A549 (cell line): ENCODE measurements at regions not wholly inside any gene's neighbourhood (a gene's known extent, or its start where the extent isn't known, plus 50 kb on each side); places are given as distances from the start of the nearest gene placed in this dataset.

ENCODE experiments used
- ATAC-seq, 2 experiments: fragments of 200-7000 bp in 1 of 2; fragments of >200 bp in 1 of 2; cut with Nextera tagmentation in 1 of 2; cut with Tn5 transposase in 1 of 2; 3 replicates each; pipeline versions ENCODE4 v1.8.0 to v1.9.1; 2018 to 2020; ENCODE audit warnings: mild to moderate bottlenecking in 1 of 2, moderate library complexity in 1 of 2
- CTCF ChIA-PET: fragments of 300-600 bp; sonication (Branson Sonifier 250); formaldehyde crosslinking; extraction: SDS; loops from one replicate; lab custom pipeline; 2021; ENCODE audit warnings: antibody characterized with exemption, inconsistent platforms; lab: Yijun Ruan, JAX
- POLR2A ChIA-PET: fragments of 350-600 bp; formaldehyde crosslinking; extraction: SDS; loops from one replicate; lab custom pipeline; 2021; ENCODE audit warnings: antibody characterized with exemption, inconsistent platforms; lab: Yijun Ruan, JAX
- DNase-seq, 2 experiments: peaks; one replicate each; pipeline versions ENCODE4 v3.0.0 to v3.0.0-alpha.2; 2011 to 2016; ENCODE audit warnings: low read depth in 1 of 2, low spot score in 1 of 2
- FAIRE-seq: peaks from 2 replicates; lab custom pipeline; 2011; peaks lifted over from hg19 to GRCh38; lab: Jason Lieb, UNC
- H3K27ac ChIP-seq, 2 experiments: fragments of >200 bp; sonication (Bioruptor Twin); formaldehyde crosslinking; 3 replicates each; pipeline ENCODE4 v1.5.1; 2016 to 2017
- H3K4me1 ChIP-seq: fragments of >200 bp; sonication (Bioruptor Twin); formaldehyde crosslinking; 3 replicates; pipeline ENCODE4 v1.6.1; 2016
- H3K4me2 ChIP-seq: fragments of >200 bp; sonication (Bioruptor Twin); formaldehyde crosslinking; 3 replicates; pipeline ENCODE4 v1.6.1; 2016
- H3K4me3 ChIP-seq: fragments of >200 bp; sonication (Bioruptor Twin); formaldehyde crosslinking; 3 replicates; pipeline ENCODE4 v1.5.1; 2016
- H3K9me3 ChIP-seq: fragments of >200 bp; sonication (Bioruptor Twin); formaldehyde crosslinking; 3 replicates; pipeline ENCODE4 v1.6.1; 2016
- BHLHE40 ChIP-seq: IDR thresholded peaks from 2 replicates; pipeline ENCODE4 v1.6.1; 2012; ENCODE audit warnings: low read depth, low read length, inconsistent platforms
- CBX2 ChIP-seq: fragments of 200-600 bp; sonication (generic); IDR thresholded peaks from 2 replicates; pipeline ENCODE4 v1.6.1; 2016; ENCODE audit warnings: low read depth, mild to moderate bottlenecking, borderline replicate concordance
- CBX8 ChIP-seq: fragments of 200-600 bp; sonication (generic); IDR thresholded peaks from 2 replicates; pipeline ENCODE4 v1.6.1; 2016
- CEBPB ChIP-seq, 2 experiments: fragments of >200 bp in 1 of 2; sonication (Bioruptor Twin) in 1 of 2; formaldehyde crosslinking in 1 of 2; IDR thresholded peaks; 2 replicates each; pipeline ENCODE4 v1.6.1; 2012 to 2016
- EP300 ChIP-seq, 2 experiments: fragments of >200 bp; sonication (Bioruptor Twin); formaldehyde crosslinking; IDR thresholded peaks; 2 replicates in 1 of 2; 3 replicates in 1 of 2; pipeline ENCODE4 v1.6.1; 2016 to 2017
- ESRRA ChIP-seq: fragments of 150-350 bp; IDR thresholded peaks from 2 replicates; pipeline ENCODE4 v1.6.1; 2014; ENCODE audit warnings: mild to moderate bottlenecking, low read length, borderline replicate concordance
- GATA3 ChIP-seq: IDR thresholded peaks from 2 replicates; pipeline ENCODE4 v1.6.1; 2012; ENCODE audit warnings: borderline replicate concordance
- HDAC2 ChIP-seq: fragments of 200-600 bp; sonication (generic); IDR thresholded peaks from 2 replicates; pipeline ENCODE4 v1.6.1; 2016
- HEYL ChIP-seq: fragments of 250-450 bp; sonication (Bioruptor Pico); IDR thresholded peaks from 2 replicates; pipeline ENCODE4 v1.8.0; 2021; ENCODE audit warnings: mild to moderate bottlenecking, moderate library complexity
- HOXA7 ChIP-seq: fragments of 250-450 bp; sonication (Bioruptor Pico); IDR thresholded peaks from 2 replicates; pipeline ENCODE4 v1.5.0; 2020; ENCODE audit warnings: mild to moderate bottlenecking, moderate library complexity
- HOXB13 ChIP-seq: fragments of 250-450 bp; sonication (Bioruptor Pico); IDR thresholded peaks from 2 replicates; pipeline ENCODE4 v1.5.0; 2020; ENCODE audit warnings: low read depth, mild to moderate bottlenecking, moderate library complexity
- KDM5A ChIP-seq: fragments of 200-600 bp; sonication (generic); IDR thresholded peaks from 2 replicates; pipeline ENCODE4 v1.6.1; 2016; ENCODE audit warnings: antibody characterized with exemption, mild to moderate bottlenecking
- MAZ ChIP-seq: fragments of 150-350 bp; IDR thresholded peaks from 2 replicates; pipeline ENCODE4 v1.6.1; 2014; ENCODE audit warnings: antibody characterized with exemption, low read depth, low read length, borderline replicate concordance
- NFE2L2 ChIP-seq: fragments of 150-350 bp; conservative IDR thresholded peaks from 2 replicates; pipeline ENCODE4 v1.6.1; 2014; ENCODE audit warnings: low read length
- POLR2AphosphoS2 ChIP-seq: conservative IDR thresholded peaks from 2 replicates; pipeline ENCODE4 v1.6.1; 2012; ENCODE audit warnings: low read length, improper control_type of control experiment, inconsistent platforms
- RAD21 ChIP-seq, 2 experiments: fragments of >200 bp in 1 of 2; sonication (Bioruptor Twin) in 1 of 2; formaldehyde crosslinking in 1 of 2; IDR thresholded peaks in 1 of 2; conservative IDR thresholded peaks in 1 of 2; 2 replicates in 1 of 2; 3 replicates in 1 of 2; pipeline ENCODE4 v1.6.1; 2012 to 2018; ENCODE audit warnings: inconsistent platforms in 1 of 2
- RFX5 ChIP-seq: fragments of 450-650 bp; IDR thresholded peaks from 2 replicates; pipeline ENCODE4 v1.7.1; 2014; ENCODE audit warnings: antibody characterized with exemption, mild to moderate bottlenecking, moderate library complexity
- ZFP36 ChIP-seq: fragments of 450-650 bp; IDR thresholded peaks from 2 replicates; pipeline ENCODE4 v1.6.1; 2014; ENCODE audit warnings: borderline replicate concordance; ENCODE audit not compliant: partially characterized antibody
- ZNF302 ChIP-seq: fragments of 250-450 bp; sonication (Bioruptor Pico); IDR thresholded peaks from 2 replicates; pipeline ENCODE4 v1.9.0; 2021; ENCODE audit warnings: inconsistent platforms, mild to moderate bottlenecking, moderate library complexity
- WGBS: methylation state at CpG from one replicate; pipeline ENCODE4 v1.1.6; 2017; ENCODE audit errors: missing lambda C conversion rate; 5-methylcytosine and 5-hydroxymethylcytosine counted together
- TF ChIP-seq, protein P1 (sequence below): IDR thresholded peaks from 2 replicates; pipeline ENCODE4 v1.6.1; 2012; ENCODE audit warnings: low read depth, borderline replicate concordance
- TF ChIP-seq, protein P2 (sequence below): fragments of 250-450 bp; sonication (Bioruptor Pico); IDR thresholded peaks from 2 replicates; pipeline ENCODE4 v1.5.0; 2020; ENCODE audit warnings: low read depth, mild to moderate bottlenecking, moderate library complexity
- TF ChIP-seq, protein P3 (sequence below): fragments of 250-450 bp; sonication (Bioruptor Pico); IDR thresholded peaks from 2 replicates; pipeline ENCODE4 v1.5.0; 2021; ENCODE audit warnings: mild to moderate bottlenecking, moderate library complexity, borderline replicate concordance

DNA sequence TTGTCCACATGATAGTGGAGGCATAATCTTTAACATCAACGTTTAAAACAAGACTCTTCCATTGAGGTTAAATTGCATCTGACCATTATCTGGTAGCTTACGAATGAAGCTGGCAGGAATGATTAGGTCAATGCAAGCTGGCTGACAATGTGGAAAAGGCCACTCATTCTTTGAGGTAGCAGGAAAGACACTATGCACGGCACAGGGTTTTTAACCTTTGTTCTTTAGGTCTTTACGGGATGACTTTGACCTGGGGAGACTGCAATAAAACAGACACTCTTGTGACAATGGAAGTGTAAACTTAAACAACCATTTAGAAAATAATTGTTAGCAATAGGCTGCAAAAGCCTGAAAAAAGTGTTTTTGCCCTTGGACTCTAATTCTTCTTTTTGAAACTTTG, 193.8 kb upstream of the FOXD3 start:
- FAIRE-seq = no peak

DNA sequence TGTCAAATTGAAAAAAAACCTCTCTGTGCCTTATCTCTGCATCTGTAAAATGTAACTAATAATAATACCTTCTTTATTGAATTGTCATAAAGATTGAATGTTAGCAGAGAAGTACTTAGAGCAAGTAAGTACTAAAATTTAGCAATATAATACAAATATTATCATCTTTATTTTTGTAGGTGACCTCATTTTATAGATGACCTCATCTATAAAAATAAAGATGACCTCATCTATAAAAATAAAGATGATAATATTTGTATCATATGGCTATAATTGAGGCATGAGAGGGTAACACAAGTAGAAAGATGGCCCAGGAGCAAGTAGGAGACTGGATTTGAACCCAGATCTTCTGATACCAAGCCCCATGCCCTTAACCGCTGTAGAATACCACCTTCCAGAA, 193.2 kb upstream of the FOXD3 start:
- TF ChIP-seq CEBPB (IDR thresholded peaks at IDR 0.05) (no peak), KDM5A (no peak), HDAC2 (no peak)
- TF ChIP-seq, all 56 proteins: peak for 0
- no peak overlapping the region for H3K27ac ChIP-seq
- H3K4me2 ChIP-seq = no peak overlapping the region
- ChIA-PET CTCF (no interaction called here), POLR2A (no interaction called here)
- no peak for FAIRE-seq
- WGBS = 44% methylated on average over 1 of the region's 1 CpG
- no peaks in the 10 kb centered on the region for H3K9me3 ChIP-seq
- no peak for ATAC-seq
- no peak for DNase-seq
- H3K4me1 ChIP-seq = no peaks in the 10 kb centered on the region
- no peak overlapping the region for H3K4me3 ChIP-seq

More for the DNA sequence above, 193.8 kb upstream of the FOXD3 start:
- H3K4me2 ChIP-seq = no peak overlapping the region
- DNase-seq (no peak), ATAC-seq (no peak)
- no peak overlapping the region for H3K27ac ChIP-seq
- TF ChIP-seq KDM5A (no peak), POLR2AphosphoS2 (no peak), GATA3 (no peak), CBX2 (no peak), RFX5 (no peak), NFE2L2 (no peak), EP300 (IDR thresholded peaks at IDR 0.05) (no peak), ZNF302 (no peak), HOXB13 (CRISPR knock-in tag) (no peak), ZFP36 (no peak)
- TF ChIP-seq, protein P1, sequence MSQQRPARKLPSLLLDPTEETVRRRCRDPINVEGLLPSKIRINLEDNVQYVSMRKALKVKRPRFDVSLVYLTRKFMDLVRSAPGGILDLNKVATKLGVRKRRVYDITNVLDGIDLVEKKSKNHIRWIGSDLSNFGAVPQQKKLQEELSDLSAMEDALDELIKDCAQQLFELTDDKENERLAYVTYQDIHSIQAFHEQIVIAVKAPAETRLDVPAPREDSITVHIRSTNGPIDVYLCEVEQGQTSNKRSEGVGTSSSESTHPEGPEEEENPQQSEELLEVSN = no peak
- POLR2A ChIA-PET = no interaction called here
- H3K4me3 ChIP-seq = no peak overlapping the region
- WGBS = 36% methylated on average over 4 of the region's 4 CpGs
- no peaks in the 10 kb centered on the region for H3K9me3 ChIP-seq
- no peaks in the 10 kb centered on the region for H3K4me1 ChIP-seq
- CTCF ChIA-PET = no interaction called here

DNA sequence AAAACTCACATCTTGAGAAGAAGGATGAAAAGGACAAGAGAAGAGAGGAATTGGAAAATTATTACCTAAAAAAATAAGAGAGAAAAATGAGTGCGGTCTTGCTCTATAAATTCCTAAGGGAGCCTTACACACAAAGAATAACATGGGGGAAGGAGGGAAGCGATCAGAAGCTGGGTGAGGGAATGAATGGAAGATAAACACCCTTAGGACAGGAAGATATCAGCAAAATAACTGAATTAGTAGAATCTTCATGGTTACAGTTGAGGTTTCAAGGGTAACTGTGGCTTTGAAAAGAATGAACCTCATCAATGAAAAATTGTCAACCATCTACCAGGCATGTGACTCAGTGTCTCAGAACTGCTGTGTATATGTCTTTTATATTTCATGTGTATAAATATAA, 192.5 kb upstream of the FOXD3 start:
- FAIRE-seq = no peak
- Histone ChIP-seq H3K27ac (no peak overlapping the region), H3K4me1 (no peaks in the 10 kb centered on the region), H3K9me3 (no peaks in the 10 kb centered on the region), H3K4me2 (no peak overlapping the region), H3K4me3 (no peak overlapping the region)
- no peak for DNase-seq
- no peak for ATAC-seq
- TF ChIP-seq CBX8 (no peak), NFE2L2 (no peak), ESRRA (no peak), RAD21 (conservative IDR thresholded peaks at IDR 0.05 in 1 of 2, IDR thresholded peaks at IDR 0.05 in 1 of 2) (no peak), HEYL (no peak), GATA3 (no peak), HOXA7 (no peak), BHLHE40 (no peak), MAZ (no peak)
- TF ChIP-seq, protein P2, sequence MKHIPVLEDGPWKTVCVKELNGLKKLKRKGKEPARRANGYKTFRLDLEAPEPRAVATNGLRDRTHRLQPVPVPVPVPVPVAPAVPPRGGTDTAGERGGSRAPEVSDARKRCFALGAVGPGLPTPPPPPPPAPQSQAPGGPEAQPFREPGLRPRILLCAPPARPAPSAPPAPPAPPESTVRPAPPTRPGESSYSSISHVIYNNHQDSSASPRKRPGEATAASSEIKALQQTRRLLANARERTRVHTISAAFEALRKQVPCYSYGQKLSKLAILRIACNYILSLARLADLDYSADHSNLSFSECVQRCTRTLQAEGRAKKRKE (CRISPR knock-in tag) = no peak
- TF ChIP-seq, protein P3, sequence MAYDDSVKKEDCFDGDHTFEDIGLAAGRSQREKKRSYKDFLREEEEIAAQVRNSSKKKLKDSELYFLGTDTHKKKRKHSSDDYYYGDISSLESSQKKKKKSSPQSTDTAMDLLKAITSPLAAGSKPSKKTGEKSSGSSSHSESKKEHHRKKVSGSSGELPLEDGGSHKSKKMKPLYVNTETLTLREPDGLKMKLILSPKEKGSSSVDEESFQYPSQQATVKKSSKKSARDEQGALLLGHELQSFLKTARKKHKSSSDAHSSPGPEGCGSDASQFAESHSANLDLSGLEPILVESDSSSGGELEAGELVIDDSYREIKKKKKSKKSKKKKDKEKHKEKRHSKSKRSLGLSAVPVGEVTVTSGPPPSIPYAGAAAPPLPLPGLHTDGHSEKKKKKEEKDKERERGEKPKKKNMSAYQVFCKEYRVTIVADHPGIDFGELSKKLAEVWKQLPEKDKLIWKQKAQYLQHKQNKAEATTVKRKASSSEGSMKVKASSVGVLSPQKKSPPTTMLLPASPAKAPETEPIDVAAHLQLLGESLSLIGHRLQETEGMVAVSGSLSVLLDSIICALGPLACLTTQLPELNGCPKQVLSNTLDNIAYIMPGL (CRISPR knock-in tag) = no peak
- TF ChIP-seq, protein P1 = no peak
- 51% methylated on average over 2 of the region's 2 CpGs for WGBS
- ChIA-PET POLR2A (no interaction called here), CTCF (no interaction called here)
